Stomach (tissue), 8 donors: ENCODE measurements at regions not wholly inside any gene's neighbourhood (a gene's known extent, or its start where the extent isn't known, plus 50 kb on each side); places are given as distances from the start of the nearest gene placed in this dataset.

ENCODE experiments used
- DNase-seq, 2 donors: peaks; one replicate each; pipeline versions ENCODE4 v3.0.0 to v3.0.0-alpha.2; 2013 to 2019
- H3K27ac ChIP-seq, 5 donors: fragments of 200-600 bp in 4 of 5; sonication (generic) in 4 of 5; one replicate each; pipeline ENCODE4 v1.5.1; 2013 to 2019; ENCODE audit warnings: mild to moderate bottlenecking in 1 of 5, moderate library complexity in 1 of 5
- H3K27me3 ChIP-seq, 3 donors: fragments of 200-600 bp; sonication (generic); one replicate each; pipeline ENCODE4 v1.5.1; 2017 to 2019; ENCODE audit warnings: mixed run types in 1 of 3
- H3K36me3 ChIP-seq, 4 donors: fragments of 200-600 bp; sonication (generic); 1 replicate in 3 of 4; 2 replicates in 1 of 4; pipeline ENCODE4 v1.5.1; 2016 to 2019
- H3K4me1 ChIP-seq, 4 donors: fragments of 200-600 bp; sonication (generic); one replicate each; pipeline ENCODE4 v1.5.1; 2016 to 2019
- H3K4me3 ChIP-seq, 4 donors: fragments of 200-600 bp; sonication (generic) in 3 of 4; one replicate each; pipeline ENCODE4 v1.5.1; 2016 to 2019; ENCODE audit warnings: mild to moderate bottlenecking in 1 of 4
- H3K9me3 ChIP-seq, 4 donors: fragments of 200-600 bp; sonication (generic); one replicate each; pipeline ENCODE4 v1.5.1; 2016 to 2019
- EP300 ChIP-seq: sonication (generic); formaldehyde crosslinking; IDR thresholded peaks from one replicate; pipeline ENCODE4 v1.6.1; 2017; ENCODE audit warnings: antibody characterized with exemption
- POLR2A ChIP-seq, 4 donors: fragments of 450-650 bp; IDR thresholded peaks; one replicate each; pipeline ENCODE4 v1.6.1; 2016; ENCODE audit warnings: antibody characterized with exemption in 4 of 4, control low read depth in 2 of 4, mild to moderate bottlenecking in 1 of 4, moderate library complexity in 1 of 4
- POLR2AphosphoS5 ChIP-seq, 3 donors: sonication (generic); formaldehyde crosslinking; IDR thresholded peaks; one replicate each; pipeline ENCODE4 v1.6.1; 2016; ENCODE audit warnings: antibody characterized with exemption in 3 of 3
- WGBS, 5 donors: extraction: QIAGEN DNeasy Blood & Tissue Kit in 3 of 5; methylation state at CpG; one replicate each; pipeline versions ENCODE4 v1.1.5 to v1.1.7; 2013 to 2018; 5-methylcytosine and 5-hydroxymethylcytosine counted together
- intact Hi-C: fragments of 100-400 bp; cut with DNase I; formaldehyde crosslinking; loops from one replicate; pipeline ENCODE4 v1.15.1; 2023; ENCODE audit warnings: low total_unique reads
- TF ChIP-seq, protein P1 (sequence below), 7 experiments: fragments of 450-650 bp in 4 of 7; fragments of 200-600 bp in 3 of 7; sonication (generic) in 3 of 7; IDR thresholded peaks; one replicate each; pipeline ENCODE4 v1.5.1; 2016 to 2019; ENCODE audit warnings: antibody characterized with exemption in 7 of 7, control low read depth in 2 of 7, mild to moderate bottlenecking in 1 of 7
- donor health status: healthy with polysubstance abuse.
- donor health status: Bipolar disorder and iron deficiency.
- donor health status: healthy.

DNA sequence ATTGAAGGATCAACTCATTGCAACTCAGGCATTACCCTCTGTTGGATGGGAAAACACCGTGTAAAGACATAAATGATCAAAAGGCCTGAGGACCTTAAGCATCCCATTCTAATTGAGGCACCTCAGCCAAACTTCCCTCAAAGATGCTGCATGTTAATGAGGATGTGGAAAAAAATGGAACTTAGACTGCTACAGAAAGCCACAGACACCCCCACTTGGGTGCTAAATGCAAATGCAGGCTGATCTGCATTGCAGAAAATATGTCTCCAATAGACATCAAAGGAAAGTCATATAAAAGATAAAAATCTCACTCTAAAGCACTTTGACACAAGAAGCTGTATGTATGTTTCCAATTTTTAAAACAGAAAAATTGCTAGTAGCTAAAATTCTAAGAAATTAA is 504.7 kb downstream of the KCNJ3 start:
- no peak for DNase-seq
- WGBS, 5 donors, result 70 to 88% (median 78%) methylated on average over 1 of the region's 1 CpG
- Histone ChIP-seq H3K27ac (no peak overlapping the region), H3K36me3 (no peaks in the 10 kb centered on the region), H3K9me3 (no peaks in the 10 kb centered on the region), H3K27me3 (no peaks in the 10 kb centered on the region), H3K4me1 (no peaks in the 10 kb centered on the region), H3K4me3 (no peak overlapping the region)
- intact Hi-C loops, result no loop called here
- TF ChIP-seq POLR2A (IDR thresholded peaks at IDR 0.05), result no peak
- TF ChIP-seq, protein P1, sequence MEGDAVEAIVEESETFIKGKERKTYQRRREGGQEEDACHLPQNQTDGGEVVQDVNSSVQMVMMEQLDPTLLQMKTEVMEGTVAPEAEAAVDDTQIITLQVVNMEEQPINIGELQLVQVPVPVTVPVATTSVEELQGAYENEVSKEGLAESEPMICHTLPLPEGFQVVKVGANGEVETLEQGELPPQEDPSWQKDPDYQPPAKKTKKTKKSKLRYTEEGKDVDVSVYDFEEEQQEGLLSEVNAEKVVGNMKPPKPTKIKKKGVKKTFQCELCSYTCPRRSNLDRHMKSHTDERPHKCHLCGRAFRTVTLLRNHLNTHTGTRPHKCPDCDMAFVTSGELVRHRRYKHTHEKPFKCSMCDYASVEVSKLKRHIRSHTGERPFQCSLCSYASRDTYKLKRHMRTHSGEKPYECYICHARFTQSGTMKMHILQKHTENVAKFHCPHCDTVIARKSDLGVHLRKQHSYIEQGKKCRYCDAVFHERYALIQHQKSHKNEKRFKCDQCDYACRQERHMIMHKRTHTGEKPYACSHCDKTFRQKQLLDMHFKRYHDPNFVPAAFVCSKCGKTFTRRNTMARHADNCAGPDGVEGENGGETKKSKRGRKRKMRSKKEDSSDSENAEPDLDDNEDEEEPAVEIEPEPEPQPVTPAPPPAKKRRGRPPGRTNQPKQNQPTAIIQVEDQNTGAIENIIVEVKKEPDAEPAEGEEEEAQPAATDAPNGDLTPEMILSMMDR (IDR thresholded peaks at IDR 0.05), result peak in 1 of 7 experiments; percentile 7
- TF ChIP-seq POLR2AphosphoS5 (IDR thresholded peaks at IDR 0.05), result no peak
- no peak for TF ChIP-seq EP300

DNA sequence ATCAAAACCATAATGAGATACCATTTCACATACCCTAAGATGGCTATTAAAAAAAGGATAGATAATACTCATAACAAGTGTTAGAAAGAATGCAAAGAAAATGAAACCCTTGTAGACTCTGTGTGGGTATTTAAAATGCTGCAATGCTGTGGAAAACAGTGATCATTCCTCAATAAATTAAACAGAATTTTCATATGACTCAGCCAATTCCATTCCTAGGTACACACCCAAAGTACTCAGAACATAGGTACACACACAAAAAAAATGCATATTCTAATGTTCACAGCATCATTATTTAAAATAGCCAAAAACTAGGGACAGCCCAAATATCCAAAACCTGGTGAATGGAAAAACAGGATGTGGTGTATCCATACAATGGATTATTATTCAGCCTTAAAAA is 502.3 kb downstream of the KCNJ3 start:
- Histone ChIP-seq H3K9me3 (no peaks in the 10 kb centered on the region), H3K4me3 (no peak overlapping the region), H3K36me3 (no peaks in the 10 kb centered on the region), H3K4me1 (peaks cover 0 to 8% (median 5%) of the 10 kb centered on the region in 4 donors), H3K27ac (no peak overlapping the region), H3K27me3 (no peaks in the 10 kb centered on the region)
- TF ChIP-seq EP300 (no peak), POLR2A (IDR thresholded peaks at IDR 0.05) (no peak), POLR2AphosphoS5 (IDR thresholded peaks at IDR 0.05) (no peak)
- TF ChIP-seq, protein P1 (IDR thresholded peaks at IDR 0.05), result no peak
- DNase-seq, result no peak
- intact Hi-C loops, result no loop called here

DNA sequence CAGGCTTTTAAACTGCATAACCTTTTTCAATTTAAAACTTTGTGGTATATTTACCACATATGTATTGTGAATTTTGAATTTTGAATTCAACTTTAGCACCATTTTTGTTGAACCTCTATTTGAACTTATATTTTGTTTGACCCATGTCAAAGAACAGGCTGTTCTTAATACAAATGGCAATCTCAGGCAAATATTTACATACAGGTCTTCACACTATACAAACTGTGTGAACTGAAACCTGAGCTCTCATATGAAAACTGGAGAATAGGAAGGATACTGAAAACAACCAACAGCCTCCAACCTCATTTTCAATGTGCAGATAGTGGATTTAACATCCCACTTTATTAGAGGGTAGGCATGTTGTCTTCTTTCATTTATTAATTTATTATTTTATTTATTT is 491.8 kb downstream of the KCNJ3 start:
- DNase-seq, result peak in 1 of 2 donors; percentile 18
- Histone ChIP-seq H3K9me3 (no peaks in the 10 kb centered on the region), H3K27me3 (no peaks in the 10 kb centered on the region), H3K4me1 (peaks cover 0 to 7% (median 0%) of the 10 kb centered on the region in 4 donors), H3K36me3 (no peaks in the 10 kb centered on the region), H3K27ac (no peak overlapping the region), H3K4me3 (no peak overlapping the region)
- intact Hi-C loops, result no loop called here
- TF ChIP-seq POLR2AphosphoS5 (IDR thresholded peaks at IDR 0.05) (no peak), POLR2A (IDR thresholded peaks at IDR 0.05) (no peak), EP300 (no peak)
- TF ChIP-seq, protein P1 (IDR thresholded peaks at IDR 0.05), result no peak

DNA sequence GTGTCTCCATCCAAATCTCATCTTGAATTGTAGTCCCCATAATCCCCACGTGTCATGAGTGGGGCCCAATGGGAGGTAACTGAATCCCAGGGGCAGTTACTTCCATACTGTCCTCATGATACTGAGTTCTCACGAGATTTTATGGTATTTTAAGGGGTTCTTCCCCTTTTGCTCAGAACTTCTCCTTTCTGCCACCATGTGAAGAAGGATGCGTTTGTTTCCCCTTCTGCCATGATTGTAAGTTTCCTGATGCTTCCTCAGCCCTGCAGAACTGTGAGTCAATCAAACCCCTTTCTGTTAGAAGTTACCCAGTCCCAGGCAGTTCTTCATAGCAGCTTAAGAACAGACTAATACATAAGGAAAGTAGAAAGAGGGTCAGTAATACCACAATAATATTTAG is 480.4 kb downstream of the KCNJ3 start:
- Histone ChIP-seq H3K27me3 (no peaks in the 10 kb centered on the region), H3K36me3 (no peaks in the 10 kb centered on the region), H3K27ac (no peak overlapping the region), H3K9me3 (no peaks in the 10 kb centered on the region), H3K4me3 (no peak overlapping the region), H3K4me1 (no peaks in the 10 kb centered on the region)
- 66 to 76% (median 71%) methylated on average over 3 of the region's 3 CpGs for WGBS, 5 donors
- no peak for DNase-seq
- TF ChIP-seq, protein P1 (IDR thresholded peaks at IDR 0.05), result no peak
- no peak for TF ChIP-seq POLR2AphosphoS5 (IDR thresholded peaks at IDR 0.05)
- no peak for TF ChIP-seq POLR2A (IDR thresholded peaks at IDR 0.05)
- TF ChIP-seq EP300, result no peak
- intact Hi-C loops, result no loop called here
